ENCODE measurements at regions not wholly inside any gene's neighbourhood (a gene's known extent, or its start where the extent isn't known, plus 50 kb on each side); places are given as distances from the start of the nearest gene placed in this dataset.

- no peaks in the 10 kb centered on the region for H4K20me1 ChIP-seq (replicated peaks in 1 of 2; ENCODE audit: control insufficient read depth in 1 of 2, insufficient read depth in 2 of 2, low read length in 2 of 2)
- H3K23ac ChIP-seq (ENCODE audit: insufficient read length): no peak overlapping the region
- no peak overlapping the region for H2BK12ac ChIP-seq (ENCODE audit: low read depth, low read length)
- no peak overlapping the region for H4K91ac ChIP-seq (replicated peaks; ENCODE audit: insufficient read length, low read length)
- H3K36me3 ChIP-seq (ENCODE audit: control insufficient read depth in 2 of 4, insufficient read depth in 4 of 4, low read length in 3 of 4): no peaks in the 10 kb centered on the region
- H3K4me1 ChIP-seq (replicated peaks in 1 of 4; ENCODE audit: control insufficient read depth in 3 of 4, insufficient read depth in 4 of 4, low read length in 3 of 4): no peaks in the 10 kb centered on the region
- H3K18ac ChIP-seq (ENCODE audit: extremely low read depth, low read length): no peak overlapping the region
- H2BK20ac ChIP-seq (ENCODE audit: low read length): no peak overlapping the region
- ChIA-PET POLR2A (ENCODE audit: partially characterized antibody) (no interaction called here), CTCF (ENCODE audit: partially characterized antibody) (no interaction called here)
- no peak overlapping the region for H2BK5ac ChIP-seq (ENCODE audit: low read depth, low read length)
- H3K9me3 ChIP-seq (ENCODE audit: insufficient read depth in 2 of 2, low read depth in 1 of 2, low read length in 1 of 2): no peaks in the 10 kb centered on the region
- no peak overlapping the region for H3K14ac ChIP-seq (ENCODE audit: insufficient read length)
- H2AK5ac ChIP-seq (ENCODE audit: low read depth, low read length): no peak overlapping the region
- no peak overlapping the region for H2BK120ac ChIP-seq (replicated peaks; ENCODE audit: low read depth, low read length)
- H3K4me2 ChIP-seq (ENCODE audit: insufficient read depth in 1 of 2, low read depth in 2 of 2, low read length in 2 of 2): no peak overlapping the region
- no peaks in the 10 kb centered on the region for H3K79me2 ChIP-seq (ENCODE audit: control insufficient read depth in 1 of 2, insufficient read depth in 2 of 2, low read length in 2 of 2)
- no peak overlapping the region; the same call in 1 of the 2 replicates for H2AFZ ChIP-seq (ENCODE audit: low read length)
- 85% methylated on average over 3 of the region's 3 CpGs; no CpG with 5 or more reads in 1 of the 2 experiments for WGBS, 2 experiments (ENCODE audit: extremely low coverage in 1 of 2, insufficient coverage in 1 of 2, insufficient read length in 1 of 2, insufficient replicate concordance in 2 of 2, low coverage in 1 of 2, low lambda C conversion rate in 2 of 2, missing lambda C conversion rate in 1 of 2)
- no peak overlapping the region for H2BK15ac ChIP-seq (ENCODE audit: low read length)
- DNase-seq (ENCODE audit: low read depth in 1 of 2, low spot score in 2 of 2): no peak
- no peak overlapping the region for H3K27ac ChIP-seq (ENCODE audit: low read depth, low read length)
- TF ChIP-seq RNF2 (IDR thresholded peaks at IDR 0.05; ENCODE audit: borderline replicate concordance, low read depth, low read length, missing control alignments, poor library complexity, severe bottlenecking) (no peak), KDM5A (IDR thresholded peaks at IDR 0.05; ENCODE audit: low read length) (no peak), BRCA1 (IDR thresholded peaks at IDR 0.05; ENCODE audit: low read depth, low read length) (no peak), BCL11A (IDR thresholded peaks at IDR 0.05; ENCODE audit: low read depth in 2 of 2, low read length in 2 of 2) (no peak), KDM1A (IDR thresholded peaks at IDR 0.05; ENCODE audit: borderline replicate concordance, low read length) (no peak), BACH1 (IDR thresholded peaks at IDR 0.05; ENCODE audit: low read length) (no peak), SIX5 (IDR thresholded peaks at IDR 0.05; ENCODE audit: low read depth, low read length) (no peak), TCF12 (IDR thresholded peaks at IDR 0.05; ENCODE audit: low read depth, low read length) (no peak), GABPA (IDR thresholded peaks at IDR 0.05; ENCODE audit: borderline replicate concordance, insufficient read depth, low read length) (no peak), MAX (IDR thresholded peaks at IDR 0.05) (no peak), NANOG (IDR thresholded peaks at IDR 0.05; ENCODE audit: insufficient read depth, low read depth, low read length, poor library complexity, severe bottlenecking) (no peak), USF2 (IDR thresholded peaks at IDR 0.05; ENCODE audit: low read length) (no peak)
- no peak overlapping the region for H3K4me3 ChIP-seq (ENCODE audit: extremely low read depth in 1 of 4, insufficient read depth in 2 of 4, low read depth in 3 of 4, low read length in 4 of 4)
- H4K8ac ChIP-seq (ENCODE audit: extremely low read depth, insufficient read depth, low read length): no peak overlapping the region
- no peak overlapping the region for H4K5ac ChIP-seq (ENCODE audit: insufficient read length, low read depth, low read length)
- no peak overlapping the region for H3K4ac ChIP-seq (replicated peaks; ENCODE audit: insufficient read length, low read depth, low read length)
- H3K23me2 ChIP-seq (ENCODE audit: low read depth, low read length): no peaks in the 10 kb centered on the region
- no peak overlapping the region for H3K9ac ChIP-seq (replicated peaks in 1 of 4; ENCODE audit: extremely low read depth in 1 of 4, low read depth in 3 of 4, low read length in 3 of 4)
- no peak overlapping the region for H3K56ac ChIP-seq (replicated peaks; ENCODE audit: insufficient read length, low read depth, low read length)
- H3K79me1 ChIP-seq (ENCODE audit: low read depth, low read length): no peaks in the 10 kb centered on the region
- H3K27me3 ChIP-seq (replicated peaks in 1 of 4; ENCODE audit: control insufficient read depth in 3 of 4, extremely low read depth in 1 of 4, insufficient read depth in 3 of 4, low read length in 3 of 4): no peaks in the 10 kb centered on the region
- FAIRE-seq: no peak
Measured at GRCh38 chr9:32177396-32177795, 207.0 kb upstream of the ACO1 start.
